PC-9 (cell line): ENCODE measurements at regions not wholly inside any gene's neighbourhood (a gene's known extent, or its start where the extent isn't known, plus 50 kb on each side); places are given as distances from the start of the nearest gene placed in this dataset.

ENCODE experiments used
- BruUV-seq: library from RNA; stranded (reverse); fragments of 400-500 nt; replicated peaks from 2 replicates; lab custom pipeline; 2021; lab: Mats Ljungman, UMichigan
- CTCF ChIA-PET: fragments of 300-600 bp; sonication (Branson Sonifier 250); formaldehyde crosslinking; loops from one replicate; lab custom pipeline; 2022; ENCODE audit warnings: antibody characterized with exemption; lab: Charles Lee
- POLR2A ChIA-PET: fragments of 300-600 bp; sonication (Branson Sonifier 250); formaldehyde crosslinking; loops from one replicate; lab custom pipeline; 2022; ENCODE audit warnings: antibody characterized with exemption; ENCODE audit not compliant: unreplicated experiment; lab: Charles Lee
- DNase-seq, 2 experiments: peaks; one replicate each; pipeline versions ENCODE4 v3.0.0 to v3.0.0-alpha.2; 2015 to 2022; ENCODE audit warnings: mixed read lengths in 1 of 2
- H2AFZ ChIP-seq: fragments of 200-600 bp; sonication (generic); 2 replicates; pipeline ENCODE4 v1.8.1; 2017; ENCODE audit warnings: antibody characterized with exemption
- H3F3A ChIP-seq: fragments of 200-600 bp; sonication (generic); 2 replicates; pipeline ENCODE4 v1.8.1; 2017; ENCODE audit warnings: antibody characterized with exemption, mild to moderate bottlenecking, low read depth; ENCODE audit not compliant: insufficient read depth
- H3K27ac ChIP-seq: fragments of 200-600 bp; sonication (generic); 2 replicates; pipeline ENCODE4 v1.6.1; 2016; ENCODE audit warnings: mixed run types
- H3K27me3 ChIP-seq: fragments of 200-600 bp; sonication (generic); 2 replicates; pipeline ENCODE4 v1.6.1; 2016; ENCODE audit warnings: low read depth, mixed run types; ENCODE audit not compliant: insufficient read depth
- H3K36me3 ChIP-seq: fragments of 200-600 bp; sonication (generic); 2 replicates; pipeline ENCODE4 v1.6.1; 2016; ENCODE audit warnings: low read depth, mixed run types
- H3K4me1 ChIP-seq: fragments of 200-600 bp; sonication (generic); replicated peaks from 2 replicates; pipeline ENCODE4 v1.6.1; 2016; ENCODE audit warnings: mixed run types; ENCODE audit not compliant: insufficient read depth
- H3K4me2 ChIP-seq: fragments of 200-600 bp; sonication (generic); 2 replicates; pipeline ENCODE4 v1.6.1; 2017; ENCODE audit warnings: mixed run types
- H3K4me3 ChIP-seq: fragments of 200-600 bp; sonication (generic); 2 replicates; pipeline ENCODE4 v1.6.1; 2016; ENCODE audit warnings: mixed run types
- H3K79me2 ChIP-seq: fragments of 200-600 bp; sonication (generic); 2 replicates; pipeline ENCODE4 v1.6.1; 2017; ENCODE audit warnings: low read depth, mixed run types
- H3K9me2 ChIP-seq: fragments of 200-600 bp; sonication (generic); 2 replicates; pipeline ENCODE4 v1.8.1; 2017; ENCODE audit warnings: mild to moderate bottlenecking; ENCODE audit not compliant: insufficient read depth
- H3K9me3 ChIP-seq: fragments of 200-600 bp; sonication (generic); 2 replicates; pipeline ENCODE4 v1.8.1; 2016; ENCODE audit warnings: low read depth; ENCODE audit not compliant: insufficient read depth
- H4K20me1 ChIP-seq: fragments of 200-600 bp; sonication (generic); 2 replicates; pipeline ENCODE4 v1.8.1; 2017; ENCODE audit not compliant: insufficient read depth
- CTCF ChIP-seq: fragments of 200-600 bp; sonication (generic); conservative IDR thresholded peaks from 2 replicates; pipeline ENCODE4 v1.6.1; 2017; ENCODE audit warnings: mixed run types, antibody characterized with exemption, mild to moderate bottlenecking, moderate library complexity
- EZH2 ChIP-seq: fragments of 200-600 bp; sonication (generic); IDR thresholded peaks from 2 replicates; pipeline ENCODE4 v1.8.0; 2017; ENCODE audit warnings: antibody characterized with exemption, low read depth
- intact Hi-C: fragments of 100-400 bp; cut with micrococcal nuclease; formaldehyde crosslinking; loops from one replicate; pipeline ENCODE4 v1.10.0; 2022; ENCODE audit not compliant: unreplicated experiment

- BruUV-seq, result no TSS peak
- no peak overlapping the region for H2AFZ ChIP-seq
- H3K9me2 ChIP-seq, result no peaks in the 10 kb centered on the region
- DNase-seq, result no peak
- ChIA-PET CTCF (no interaction called here), POLR2A (no interaction called here)
- no peak for TF ChIP-seq CTCF
- no peak for TF ChIP-seq EZH2
- no peak overlapping the region for H3K27ac ChIP-seq
- H3K36me3 ChIP-seq, result no peaks in the 10 kb centered on the region
- H3K4me2 ChIP-seq, result no peak overlapping the region
- H4K20me1 ChIP-seq, result no peaks in the 10 kb centered on the region; the same call in 1 of the 2 replicates
- H3F3A ChIP-seq, result no peaks in the 10 kb centered on the region; the same call in 1 of the 2 replicates
- no peak overlapping the region for H3K4me3 ChIP-seq
- intact Hi-C loops, result no loop called here
- H3K27me3 ChIP-seq, result 0 out of 2 replicates have a peak, but pooled peaks cover 15% of the 10 kb centered on the region
- no peaks in the 10 kb centered on the region for H3K79me2 ChIP-seq
- no peaks in the 10 kb centered on the region for H3K4me1 ChIP-seq
- H3K9me3 ChIP-seq, result no peaks in the 10 kb centered on the region
These were observed 148.2 kb upstream of the NCK2 start for GRCh38 chr2:105596411-105596921.

GRCh38 chr2:105595536-105595935 lies 149.2 kb upstream of the NCK2 start:
- H3K4me2 ChIP-seq, result no peak overlapping the region

GRCh38 chr2:105593221-105593967 lies 151.3 kb upstream of the NCK2 start:
- Histone ChIP-seq H4K20me1 (no peaks in the 10 kb centered on the region; the same call in 1 of the 2 replicates), H3K4me2 (no peak overlapping the region), H3K4me3 (no peak overlapping the region), H3K79me2 (no peaks in the 10 kb centered on the region), H2AFZ (no peak overlapping the region), H3K9me3 (no peaks in the 10 kb centered on the region), H3K9me2 (no peaks in the 10 kb centered on the region), H3K27me3 (peaks cover 8% of the 10 kb centered on the region; the same call in 1 of the 2 replicates), H3F3A (no peaks in the 10 kb centered on the region; the same call in 1 of the 2 replicates), H3K4me1 (no peaks in the 10 kb centered on the region), H3K36me3 (no peaks in the 10 kb centered on the region), H3K27ac (no peak overlapping the region)
- ChIA-PET POLR2A (no interaction called here), CTCF (no interaction called here)
- BruUV-seq, result no TSS peak
- TF ChIP-seq CTCF (no peak), EZH2 (no peak)
- intact Hi-C loops, result no loop called here
- DNase-seq, result no peak

More at GRCh38 chr2:105595536-105595935, 149.2 kb upstream of the NCK2 start:
- H3F3A ChIP-seq, result no peaks in the 10 kb centered on the region; the same call in 1 of the 2 replicates
- POLR2A ChIA-PET, result interaction anchor here (0.5 kb wide), 1 partner anchor 197 kb away, joined by 3 read pairs; no protein-coding TSS in a partner anchor
- peak; percentile 10 to 76 for DNase-seq
- no peaks in the 10 kb centered on the region for H3K79me2 ChIP-seq
- no peaks in the 10 kb centered on the region for H3K9me3 ChIP-seq
- no peak overlapping the region for H2AFZ ChIP-seq
- H4K20me1 ChIP-seq, result no peaks in the 10 kb centered on the region; the same call in 1 of the 2 replicates
- H3K27ac ChIP-seq, result no peak overlapping the region
- no TSS peak for BruUV-seq
- H3K9me2 ChIP-seq, result no peaks in the 10 kb centered on the region
- CTCF ChIA-PET, result no interaction called here
- no peak overlapping the region for H3K4me3 ChIP-seq
- H3K4me1 ChIP-seq, result no peaks in the 10 kb centered on the region
- no peaks in the 10 kb centered on the region for H3K36me3 ChIP-seq
- H3K27me3 ChIP-seq, result 0 out of 2 replicates have a peak, but pooled peaks cover 10% of the 10 kb centered on the region
- intact Hi-C loops, result no loop called here
- TF ChIP-seq EZH2 (no peak), CTCF (no peak)
